A172 (cell line): ENCODE measurements at regions not wholly inside any gene's neighbourhood (a gene's known extent, or its start where the extent isn't known, plus 50 kb on each side); places are given as distances from the start of the nearest gene placed in this dataset.
"Not testable (repeated sequence)": the region's sequence is repeated elsewhere in the genome, so short reads cannot be mapped to it uniquely, and the experiment has no call there.

Experiments used
- DNase-seq: peaks from one replicate; pipeline ENCODE4 v3.0.0-alpha.2; 2015; ENCODE audit warnings: low spot score

DNA sequence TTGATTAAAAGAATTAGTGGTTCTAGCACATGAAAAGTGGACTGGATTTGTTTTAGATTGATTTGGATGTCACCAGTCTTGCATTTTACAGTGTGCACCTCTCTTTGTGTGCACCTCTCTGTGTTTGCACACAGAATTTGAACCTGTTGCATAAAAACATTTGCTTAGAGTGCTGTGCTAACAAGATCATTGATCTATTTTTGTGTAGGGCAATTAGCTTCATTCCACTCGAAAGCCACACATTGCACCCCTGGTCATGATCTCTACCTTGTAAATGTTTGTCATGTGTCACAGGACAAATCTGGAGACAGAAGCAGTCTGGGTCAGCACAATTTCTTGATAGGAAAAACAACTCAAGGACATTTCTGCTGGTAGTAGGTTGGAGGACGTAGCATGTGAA lies 258.7 kb upstream of the LINC00305 start:
- DNase-seq = no peak

- DNase-seq = no peak
Observed at GRCh38 chr18:64405161-64405560, 256.3 kb upstream of the LINC00305 start.

- DNase-seq = no peak
Observed at GRCh38 chr18:64403784-64404503, 255.1 kb upstream of the LINC00305 start.

- DNase-seq = no peak
Observed at GRCh38 chr18:64402636-64403035, 253.7 kb upstream of the LINC00305 start.

- DNase-seq = no peak
Observed at GRCh38 chr18:64401268-64402060, 252.6 kb upstream of the LINC00305 start.

DNA sequence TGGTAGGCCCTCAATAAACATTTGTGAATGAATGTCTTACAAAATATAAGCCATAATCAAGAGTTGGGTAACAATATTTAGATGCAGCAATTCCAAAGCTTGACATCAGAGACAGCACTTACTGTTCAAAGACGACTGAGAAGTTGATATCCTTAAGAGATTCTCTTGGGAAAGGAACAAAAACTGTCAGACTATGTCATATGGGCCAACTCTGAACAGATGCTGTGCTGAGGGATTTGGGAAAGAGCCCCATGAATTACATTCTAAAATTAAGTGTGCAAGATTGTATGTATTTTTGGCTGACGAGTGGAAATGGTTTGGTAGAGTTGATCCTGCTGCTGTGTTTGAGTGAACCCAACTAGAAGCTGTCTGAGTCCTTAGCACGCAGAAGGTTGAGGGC lies 250.7 kb upstream of the LINC00305 start:
- no peak for DNase-seq

- no peak for DNase-seq
Observed at GRCh38 chr18:64398320-64398719, 249.4 kb upstream of the LINC00305 start.

- no peak for DNase-seq
Observed at GRCh38 chr18:64392202-64392601, 243.3 kb upstream of the LINC00305 start.

GRCh38 chr18:64384101-64384500 lies 235.2 kb upstream of the LINC00305 start:
- DNase-seq = no peak

DNA sequence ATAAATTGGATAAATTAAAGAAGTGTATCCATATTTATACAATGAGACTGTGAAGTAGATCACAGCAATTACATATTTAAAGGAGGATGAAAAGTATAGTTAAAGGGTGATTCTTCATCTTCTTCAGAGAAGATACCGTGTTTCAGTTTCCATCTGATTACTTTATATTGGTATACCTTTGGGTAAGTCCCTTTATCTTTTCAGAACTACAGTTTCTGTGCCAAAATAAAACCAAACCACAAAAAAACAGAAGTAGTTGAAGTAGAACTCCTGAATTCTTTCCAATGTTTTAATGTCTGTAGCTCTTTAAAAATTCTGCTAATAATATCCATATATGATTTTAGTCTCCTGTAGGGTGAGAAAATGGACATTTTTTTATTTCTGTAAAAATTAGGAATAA lies 231.2 kb upstream of the LINC00305 start:
- no peak for DNase-seq

DNA sequence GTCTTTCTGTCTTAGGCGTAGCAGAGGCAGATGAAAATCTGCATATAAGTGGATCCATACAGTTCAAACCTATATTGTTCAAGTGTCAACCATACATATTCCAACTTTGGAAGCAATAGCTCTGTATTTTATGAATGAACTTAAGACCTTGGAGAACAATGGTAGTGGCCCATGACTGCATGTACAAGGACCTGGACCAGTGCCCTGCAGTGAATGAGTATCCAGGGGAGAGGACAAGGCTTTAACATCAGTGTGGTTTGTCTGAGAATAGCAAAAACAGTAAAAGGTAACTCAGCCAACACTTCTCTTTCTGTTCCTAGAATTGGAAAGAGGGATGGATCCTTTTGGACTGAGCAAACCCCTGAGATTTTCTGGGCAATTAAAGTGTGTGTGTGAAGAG lies 230.8 kb upstream of the LINC00305 start:
- no peak for DNase-seq

DNA sequence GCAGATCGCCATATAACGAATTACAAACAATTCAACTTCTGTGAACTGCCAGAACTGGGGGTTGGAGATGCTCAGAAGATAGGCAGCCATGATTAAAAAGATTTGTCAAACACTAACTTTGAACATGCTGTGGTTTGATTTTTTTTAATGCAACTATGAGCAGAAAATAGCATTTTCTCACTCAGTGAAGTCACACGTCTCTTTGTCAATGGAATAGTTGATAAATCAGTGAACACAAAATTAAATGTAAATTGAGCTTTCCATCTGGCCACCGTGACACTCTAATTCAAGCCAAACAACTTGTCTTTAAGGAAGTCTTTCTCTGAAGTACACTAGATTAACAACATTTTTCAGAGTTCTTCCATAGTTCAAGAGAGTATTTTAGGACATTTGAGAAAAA lies 228.6 kb upstream of the LINC00305 start:
- no peak for DNase-seq

GRCh38 chr18:64372850-64373249 lies 224.0 kb upstream of the LINC00305 start:
- no peak for DNase-seq

- DNase-seq = not testable (repeated sequence)
Observed at GRCh38 chr18:64369830-64370440, 221.0 kb upstream of the LINC00305 start.

DNA sequence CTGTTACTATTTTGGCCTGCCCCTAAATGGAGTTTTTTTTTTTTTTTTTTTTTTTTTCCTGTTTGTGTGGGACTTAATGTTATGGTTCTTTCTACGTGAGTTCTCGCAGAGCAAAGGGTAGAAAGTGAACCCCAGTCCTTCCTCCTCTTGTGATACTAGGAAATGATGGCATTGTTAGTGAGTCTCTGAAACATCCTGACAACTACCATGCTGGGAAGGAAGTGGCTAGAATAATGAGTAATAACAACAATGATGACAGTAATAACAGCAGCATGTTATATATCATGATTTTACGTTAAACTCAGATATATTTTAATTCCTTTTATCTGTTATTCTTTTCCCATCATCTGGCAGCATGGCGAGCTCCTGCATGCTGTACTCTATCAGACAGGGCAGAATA lies 216.2 kb upstream of the LINC00305 start:
- no peak for DNase-seq

GRCh38 chr18:64337673-64338072 lies 188.8 kb upstream of the LINC00305 start:
- no peak for DNase-seq

DNA sequence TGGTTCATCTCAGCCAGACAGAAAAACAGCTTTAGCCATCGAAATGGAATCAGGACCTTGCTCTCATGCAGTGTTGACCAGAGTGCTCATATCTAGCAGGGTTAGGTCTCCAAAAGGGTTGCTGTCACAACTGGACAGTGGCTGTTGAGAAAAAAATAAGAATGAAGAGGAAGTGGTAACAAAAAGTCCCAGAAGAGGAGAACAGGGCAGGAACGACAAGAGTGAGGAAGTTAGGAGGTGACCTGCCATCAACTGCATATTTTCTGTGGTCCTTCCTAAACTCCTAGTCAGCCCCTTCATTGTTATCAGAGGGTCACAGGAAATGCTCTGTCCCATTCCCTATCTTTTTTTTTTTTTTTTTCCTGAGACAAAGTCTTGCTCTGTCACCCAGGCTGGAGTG lies 188.1 kb upstream of the LINC00305 start:
- DNase-seq = no peak

DNA sequence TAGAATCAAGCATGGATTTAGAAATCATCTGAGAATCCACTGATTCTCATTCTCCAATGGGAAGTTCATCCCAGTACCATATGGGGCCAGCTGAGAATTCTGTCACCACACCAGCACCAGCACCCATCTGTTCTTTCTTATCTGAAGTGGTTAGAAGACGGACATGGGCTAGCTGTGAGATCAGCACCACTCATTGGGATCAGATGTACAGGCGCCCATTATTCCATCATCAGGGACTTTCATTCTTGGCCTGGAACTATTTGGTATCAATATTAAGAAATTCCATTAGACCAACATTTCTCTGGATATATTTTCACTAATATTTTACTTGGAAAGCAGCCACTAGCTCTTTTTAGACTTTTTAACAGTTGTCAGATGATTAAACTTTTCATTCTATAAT lies 185.9 kb upstream of the LINC00305 start:
- no peak for DNase-seq

DNA sequence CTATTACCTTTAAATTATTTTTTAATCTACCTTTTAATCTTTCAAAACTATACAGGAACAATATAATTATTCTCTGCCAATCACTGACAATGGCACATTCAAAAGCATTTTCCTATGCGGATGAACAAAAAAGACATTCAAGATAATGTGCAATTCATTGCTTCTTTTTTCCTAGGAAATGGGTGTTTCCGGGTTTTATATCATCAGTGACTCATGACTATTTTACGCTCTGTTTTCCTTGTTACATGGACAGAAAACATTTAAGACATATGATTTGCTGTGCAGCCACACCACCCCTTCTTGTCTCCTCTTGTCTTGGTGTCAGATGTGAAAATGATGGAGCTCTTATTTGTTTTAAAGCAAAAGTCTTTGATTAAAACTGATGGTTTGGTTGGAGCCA lies 184.7 kb upstream of the LINC00305 start:
- peak; percentile 2 for DNase-seq

DNA sequence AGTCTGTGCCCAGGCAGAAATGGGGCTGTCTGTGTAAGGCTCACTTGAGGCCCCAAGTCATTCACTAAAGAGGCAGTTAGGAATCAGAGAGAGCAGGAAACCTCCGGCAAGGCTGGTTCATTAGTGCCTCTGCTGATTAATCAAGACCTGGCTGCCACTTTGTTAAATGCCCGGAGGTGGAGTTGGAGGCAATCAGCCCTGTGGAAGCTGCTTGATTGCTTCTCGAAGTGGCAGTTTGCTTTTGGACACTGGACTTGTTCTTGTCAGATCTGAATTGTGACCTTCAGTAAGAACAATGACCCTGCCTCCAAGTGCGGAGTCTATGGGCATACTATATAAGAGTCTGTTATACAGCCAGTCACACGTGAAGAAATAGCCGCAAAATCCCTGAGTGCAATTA lies 183.9 kb upstream of the LINC00305 start:
- DNase-seq = no peak

DNA sequence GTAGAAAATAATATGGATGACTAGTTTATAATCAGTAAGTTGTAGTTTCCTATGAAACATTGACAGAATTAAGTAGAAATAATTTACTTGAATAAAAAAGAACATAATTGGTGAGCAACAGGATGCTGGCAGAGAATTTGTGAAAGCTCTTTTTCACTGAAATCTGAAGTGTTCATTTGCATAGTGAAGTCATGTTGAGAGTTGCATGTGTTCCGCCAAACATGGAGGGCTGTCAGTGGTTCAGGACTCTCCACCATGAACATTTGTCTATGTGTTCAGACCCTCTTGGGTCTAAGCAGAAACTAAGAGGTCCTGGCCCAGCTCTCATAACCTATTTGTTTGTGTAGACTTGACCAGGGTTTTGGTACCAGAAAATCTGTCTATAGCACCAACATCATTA lies 182.5 kb upstream of the LINC00305 start:
- DNase-seq = no peak

- DNase-seq = no peak
Observed at GRCh38 chr18:64330931-64331330, 182.0 kb upstream of the LINC00305 start.

- DNase-seq = no peak
Observed at GRCh38 chr18:64330161-64330560, 181.3 kb upstream of the LINC00305 start.
